Uterus (tissue), 3 donors: ENCODE measurements at regions not wholly inside any gene's neighbourhood (a gene's known extent, or its start where the extent isn't known, plus 50 kb on each side); places are given as distances from the start of the nearest gene placed in this dataset.

Source experiments
- DNase-seq, 2 donors: peaks; one replicate each; pipeline ENCODE4 v3.0.0-alpha.2; 2019 to 2020
- H3K27ac ChIP-seq, 2 donors: fragments of 200-600 bp; sonication (generic); 1 replicate in 1 of 2; 2 replicates in 1 of 2; pipeline ENCODE4 v1.5.1; 2016 to 2018
- H3K27me3 ChIP-seq, 2 donors: fragments of 200-600 bp; sonication (generic); one replicate each; pipeline ENCODE4 v1.5.1; 2018 to 2019; ENCODE audit warnings: control low read depth in 1 of 2
- H3K36me3 ChIP-seq, 2 donors: fragments of 200-600 bp; sonication (generic); one replicate each; pipeline ENCODE4 v1.5.1; 2019; ENCODE audit warnings: control low read depth in 1 of 2
- H3K4me1 ChIP-seq, 2 donors: fragments of 200-600 bp; sonication (generic); one replicate each; pipeline ENCODE4 v1.5.1; 2018 to 2019; ENCODE audit warnings: control low read depth in 1 of 2
- H3K4me3 ChIP-seq, 2 donors: fragments of 200-600 bp; sonication (generic); 1 replicate in 1 of 2; 2 replicates in 1 of 2; pipeline ENCODE4 v1.5.1; 2018 to 2019; ENCODE audit warnings: mild to moderate bottlenecking in 1 of 2
- H3K9me3 ChIP-seq, 2 donors: fragments of 200-600 bp; sonication (generic); one replicate each; pipeline ENCODE4 v1.5.1; 2019; ENCODE audit warnings: control low read depth in 1 of 2
- CTCF ChIP-seq, 4 experiments: fragments of 200-600 bp in 2 of 4; fragments of 450-650 bp in 2 of 4; sonication (generic) in 2 of 4; IDR thresholded peaks; one replicate each; pipeline ENCODE4 v1.5.1; 2016 to 2019; ENCODE audit warnings: antibody characterized with exemption in 4 of 4, mild to moderate bottlenecking in 2 of 4, moderate library complexity in 1 of 4
- POLR2A ChIP-seq, 2 donors: fragments of 450-650 bp; IDR thresholded peaks; one replicate each; pipeline ENCODE4 v1.6.1; 2016; ENCODE audit warnings: antibody characterized with exemption in 2 of 2, mild to moderate bottlenecking in 1 of 2, moderate library complexity in 1 of 2
- intact Hi-C: fragments of 100-400 bp; cut with DNase I; formaldehyde crosslinking; loops from one replicate; pipeline ENCODE4 v1.15.1; 2023; ENCODE audit warnings: low total_unique reads
- donor health status: DM: yes; HTN: yes; CAD: no.

DNA sequence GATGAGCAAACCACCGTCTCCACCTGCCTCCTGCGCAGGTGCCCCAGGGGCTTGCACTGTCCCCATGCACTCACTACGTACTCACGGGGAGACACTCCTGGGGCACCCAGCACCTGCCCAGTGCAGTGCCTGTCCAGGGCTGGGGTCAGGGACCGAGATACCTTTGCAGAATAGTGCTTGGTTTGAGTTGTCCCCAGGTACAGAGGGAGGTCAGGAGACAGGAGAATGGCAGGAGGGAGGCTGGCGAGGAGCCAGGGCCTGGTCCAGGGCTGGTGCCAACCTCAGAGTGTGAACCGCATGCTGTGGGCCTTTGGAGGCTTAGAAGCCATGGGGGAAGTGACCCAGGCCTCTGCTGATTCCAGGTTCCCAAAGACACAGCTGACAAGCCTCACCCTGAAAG is 110.1 kb upstream of the GPR26 start:
- TF ChIP-seq POLR2A (IDR thresholded peaks at IDR 0.05): no peak
- no peak for TF ChIP-seq CTCF (IDR thresholded peaks at IDR 0.05)
- H3K27me3 ChIP-seq: no peaks in the 10 kb centered on the region
- intact Hi-C loops: loop anchor here (10.0 kb wide), 1 partner anchor 421 kb away; the partner anchor contains the start of gene HMX3
- no peaks in the 10 kb centered on the region for H3K9me3 ChIP-seq
- no peak overlapping the region for H3K4me3 ChIP-seq
- no peaks in the 10 kb centered on the region for H3K36me3 ChIP-seq
- H3K27ac ChIP-seq: no peak overlapping the region
- no peak for DNase-seq
- H3K4me1 ChIP-seq: no peaks in the 10 kb centered on the region

- Histone ChIP-seq H3K9me3 (no peaks in the 10 kb centered on the region), H3K36me3 (no peaks in the 10 kb centered on the region), H3K27me3 (no peaks in the 10 kb centered on the region), H3K4me3 (no peak overlapping the region), H3K4me1 (no peaks in the 10 kb centered on the region), H3K27ac (no peak overlapping the region)
- no peak for DNase-seq
- TF ChIP-seq POLR2A (IDR thresholded peaks at IDR 0.05): no peak
- TF ChIP-seq CTCF (IDR thresholded peaks at IDR 0.05): no peak
- intact Hi-C loops: loop anchor here (10.0 kb wide), 1 partner anchor 422 kb away; the partner anchor contains the start of gene HMX3
Measured at GRCh38 chr10:123556736-123557135, 109.4 kb upstream of the GPR26 start.

- no peaks in the 10 kb centered on the region for H3K36me3 ChIP-seq
- intact Hi-C loops: loop anchor here (10.0 kb wide), 1 partner anchor 423 kb away; the partner anchor contains the start of gene HMX3
- TF ChIP-seq CTCF (IDR thresholded peaks at IDR 0.05) (no peak), POLR2A (IDR thresholded peaks at IDR 0.05) (no peak)
- no peak for DNase-seq
- H3K27ac ChIP-seq: no peak overlapping the region
- no peaks in the 10 kb centered on the region for H3K9me3 ChIP-seq
- H3K4me1 ChIP-seq: no peaks in the 10 kb centered on the region
- H3K4me3 ChIP-seq: no peak overlapping the region
- no peaks in the 10 kb centered on the region for H3K27me3 ChIP-seq
Measured at GRCh38 chr10:123557366-123558108, 108.6 kb upstream of the GPR26 start.

- Histone ChIP-seq H3K9me3 (no peaks in the 10 kb centered on the region), H3K27me3 (no peaks in the 10 kb centered on the region), H3K4me3 (no peak overlapping the region), H3K36me3 (no peaks in the 10 kb centered on the region), H3K27ac (no peak overlapping the region), H3K4me1 (no peaks in the 10 kb centered on the region)
- TF ChIP-seq POLR2A (IDR thresholded peaks at IDR 0.05) (no peak), CTCF (IDR thresholded peaks at IDR 0.05) (no peak)
- intact Hi-C loops: loop anchor here (10.0 kb wide), 1 partner anchor 424 kb away; the partner anchor contains the start of gene HMX3
- no peak for DNase-seq
Measured at GRCh38 chr10:123558651-123559050, 107.5 kb upstream of the GPR26 start.

GRCh38 chr10:123559066-123559822 is 106.9 kb upstream of the GPR26 start:
- TF ChIP-seq CTCF (IDR thresholded peaks at IDR 0.05) (peak; percentile 76 to 93 (median 86)), POLR2A (IDR thresholded peaks at IDR 0.05) (no peak)
- H3K36me3 ChIP-seq: no peaks in the 10 kb centered on the region
- H3K9me3 ChIP-seq: no peaks in the 10 kb centered on the region
- no peaks in the 10 kb centered on the region for H3K27me3 ChIP-seq
- H3K27ac ChIP-seq: no peak overlapping the region
- no peaks in the 10 kb centered on the region for H3K4me1 ChIP-seq
- DNase-seq: peak; percentile 24 to 52
- intact Hi-C loops: loop anchor here (10.0 kb wide), 1 partner anchor 424 kb away; the partner anchor contains the start of gene HMX3
- H3K4me3 ChIP-seq: no peak overlapping the region
